NCI-H1694 (cell line): ENCODE measurements at regions not wholly inside any gene's neighbourhood (a gene's known extent, or its start where the extent isn't known, plus 50 kb on each side); places are given as distances from the start of the nearest gene placed in this dataset.

Experiments used
- DNase-seq: peaks from one replicate; lab custom pipeline; 2025; lab: John Stamatoyannopoulos, UW

- DNase-seq: no peak
Observed at GRCh38 chr4:65917486-65917885, 247.2 kb upstream of the EPHA5 start.

- no peak for DNase-seq
Observed at GRCh38 chr4:65911720-65912119, 241.4 kb upstream of the EPHA5 start.

- DNase-seq: no peak
Observed at GRCh38 chr4:65893957-65894755, 223.9 kb upstream of the EPHA5 start.

- DNase-seq: no peak
Observed at GRCh38 chr4:65893271-65893670, 223.0 kb upstream of the EPHA5 start.

- no peak for DNase-seq
Observed at GRCh38 chr4:65880594-65880993, 210.3 kb upstream of the EPHA5 start.

- DNase-seq: no peak
Observed at GRCh38 chr4:65868096-65868824, 198.0 kb upstream of the EPHA5 start.

- DNase-seq: no peak
Observed at GRCh38 chr4:65865489-65865888, 195.2 kb upstream of the EPHA5 start.

- DNase-seq: no peak
Observed at GRCh38 chr4:65861993-65862392, 191.7 kb upstream of the EPHA5 start.

GRCh38 chr4:65845199-65845773 is 175.0 kb upstream of the EPHA5 start:
- no peak for DNase-seq

GRCh38 chr4:65839164-65839931 is 169.1 kb upstream of the EPHA5 start:
- no peak for DNase-seq

GRCh38 chr4:65834707-65835106 is 164.4 kb upstream of the EPHA5 start:
- no peak for DNase-seq

- DNase-seq: no peak
Observed at GRCh38 chr4:65831828-65832227, 161.5 kb upstream of the EPHA5 start.

GRCh38 chr4:65825116-65825753 is 154.9 kb upstream of the EPHA5 start:
- DNase-seq: no peak

GRCh38 chr4:65819192-65819591 is 148.9 kb upstream of the EPHA5 start:
- no peak for DNase-seq

GRCh38 chr4:65805936-65806335 is 135.6 kb upstream of the EPHA5 start:
- no peak for DNase-seq

GRCh38 chr4:65799513-65799912 is 129.2 kb upstream of the EPHA5 start:
- no peak for DNase-seq

- DNase-seq: no peak
Observed at GRCh38 chr4:65798498-65799127, 128.3 kb upstream of the EPHA5 start.

GRCh38 chr4:65791812-65792308 is 121.6 kb upstream of the EPHA5 start:
- DNase-seq: no peak

- DNase-seq: no peak
Observed at GRCh38 chr4:65791111-65791811, 121.0 kb upstream of the EPHA5 start.

- no peak for DNase-seq
Observed at GRCh38 chr4:65789805-65790204, 119.5 kb upstream of the EPHA5 start.

- no peak for DNase-seq
Observed at GRCh38 chr4:65789341-65789740, 119.1 kb upstream of the EPHA5 start.
